ENCODE measurements at regions not wholly inside any gene's neighbourhood (a gene's known extent, or its start where the extent isn't known, plus 50 kb on each side); places are given as distances from the start of the nearest gene placed in this dataset.

DNA sequence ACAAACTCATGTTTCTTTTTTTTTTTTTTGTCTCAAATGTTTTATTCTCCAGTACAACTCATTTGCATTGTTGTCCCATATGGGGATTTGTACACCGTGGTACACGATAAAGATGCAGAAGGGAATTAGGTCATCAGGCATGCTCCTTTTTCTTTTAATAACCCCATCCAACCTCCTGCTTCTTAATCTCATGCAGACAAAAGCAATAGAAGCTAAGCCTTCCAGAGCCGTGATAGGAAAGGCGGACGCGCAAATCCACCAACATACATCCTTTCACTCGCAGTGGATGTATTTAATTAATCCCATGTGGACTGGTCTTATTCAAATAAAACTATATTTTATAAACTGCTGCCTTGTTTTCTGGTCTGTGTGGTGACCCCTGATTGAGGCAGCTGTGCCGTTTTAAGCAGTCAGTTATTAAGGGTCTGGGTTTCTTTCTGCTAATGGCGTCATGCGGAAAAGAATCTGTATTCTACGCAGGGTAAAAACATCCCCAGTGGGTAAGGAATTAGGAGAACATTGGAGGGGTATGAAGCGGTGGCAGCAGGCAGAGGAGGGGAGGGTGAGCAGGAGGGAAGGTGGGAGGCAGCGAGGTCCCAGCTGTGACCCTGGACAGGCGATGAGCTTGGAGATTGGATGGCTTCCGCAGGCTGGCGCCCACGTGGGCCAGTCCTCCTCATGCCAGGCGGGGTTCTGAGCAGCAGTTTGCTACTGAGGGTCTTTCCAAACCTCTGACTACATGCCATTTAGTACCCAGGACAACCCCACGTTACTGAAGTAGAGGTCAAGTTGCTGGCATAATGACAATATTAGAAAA, 172.8 kb downstream of the LINC00237 start:
- DNase-seq = no peak

DNA sequence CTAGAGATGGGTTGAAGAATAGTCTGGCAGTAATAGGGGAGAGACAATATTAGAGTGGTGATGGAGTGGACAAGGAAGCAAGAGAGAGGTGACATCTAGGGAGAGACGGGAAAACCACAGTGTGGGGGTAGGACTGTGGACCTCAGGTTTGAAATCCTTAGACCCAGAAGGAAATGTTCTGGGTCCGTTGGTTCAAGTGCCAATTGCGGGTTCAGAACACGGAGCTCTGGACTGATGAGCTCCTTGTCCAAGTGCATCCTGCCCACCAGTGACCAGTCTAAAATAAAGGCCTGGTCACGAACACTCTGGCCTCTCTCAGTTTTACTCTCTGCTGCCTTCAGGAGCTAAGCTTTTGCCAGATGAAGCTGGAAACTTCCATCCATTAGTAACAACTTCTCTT, 174.0 kb downstream of the LINC00237 start:
- DNase-seq = no peak

DNA sequence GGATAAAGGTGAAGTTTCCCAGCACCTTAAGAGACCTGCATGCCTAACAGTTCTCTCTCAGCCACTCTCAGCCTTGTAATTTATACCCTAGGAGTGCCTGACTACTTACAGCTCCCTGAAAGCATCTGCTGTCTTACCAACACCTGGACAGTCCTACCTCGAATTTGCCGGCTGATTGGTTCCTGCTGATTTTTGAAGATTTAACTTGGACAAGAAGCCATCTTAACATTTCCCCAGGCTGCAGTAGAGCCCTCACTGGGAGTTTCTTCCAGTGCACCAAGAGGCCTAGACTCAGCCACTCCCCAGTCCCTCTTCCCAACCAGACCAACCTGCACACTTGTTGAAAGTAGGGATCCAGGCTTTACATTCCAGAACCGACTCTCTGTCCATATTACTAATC, 174.5 kb downstream of the LINC00237 start:
- DNase-seq = no peak

DNA sequence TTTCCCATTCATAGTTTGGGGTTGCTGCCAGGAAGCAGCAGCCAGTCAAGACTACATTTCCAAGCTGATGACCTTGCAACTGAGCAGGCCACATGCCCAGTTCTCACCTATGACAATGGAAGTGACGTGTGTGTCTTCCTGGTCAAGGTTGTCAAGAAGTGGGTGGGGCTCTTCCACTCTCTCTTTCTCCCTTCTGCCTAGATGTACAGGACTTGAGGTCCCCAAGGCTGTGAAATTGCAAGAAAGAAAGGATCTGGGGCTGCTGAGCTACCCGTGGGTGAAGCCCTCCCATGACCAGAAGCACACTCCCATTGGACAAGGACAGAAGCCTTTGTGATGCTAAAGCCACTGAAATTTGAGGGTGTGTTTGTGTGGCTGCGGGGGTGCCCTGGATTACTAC, 175.1 kb downstream of the LINC00237 start:
- DNase-seq = no peak

DNA sequence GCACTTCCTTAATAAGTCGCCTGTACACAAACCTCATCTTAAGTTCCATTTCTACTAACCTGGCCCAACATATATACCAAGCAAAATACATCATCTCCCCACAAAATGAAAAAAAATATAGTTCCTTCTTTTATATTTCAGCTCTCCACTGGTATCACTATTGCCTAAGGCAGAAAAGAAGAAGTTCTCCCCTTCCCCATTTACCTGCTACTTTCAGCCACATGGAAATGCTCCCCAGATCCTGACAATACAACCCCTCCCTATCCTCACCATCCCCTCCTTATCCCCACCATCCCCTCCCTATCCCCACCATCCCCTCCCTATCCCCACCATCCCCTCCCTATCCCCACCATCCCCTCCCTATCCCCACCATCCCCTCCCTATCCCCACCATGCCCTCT, 175.7 kb downstream of the LINC00237 start:
- no peak for DNase-seq

DNA sequence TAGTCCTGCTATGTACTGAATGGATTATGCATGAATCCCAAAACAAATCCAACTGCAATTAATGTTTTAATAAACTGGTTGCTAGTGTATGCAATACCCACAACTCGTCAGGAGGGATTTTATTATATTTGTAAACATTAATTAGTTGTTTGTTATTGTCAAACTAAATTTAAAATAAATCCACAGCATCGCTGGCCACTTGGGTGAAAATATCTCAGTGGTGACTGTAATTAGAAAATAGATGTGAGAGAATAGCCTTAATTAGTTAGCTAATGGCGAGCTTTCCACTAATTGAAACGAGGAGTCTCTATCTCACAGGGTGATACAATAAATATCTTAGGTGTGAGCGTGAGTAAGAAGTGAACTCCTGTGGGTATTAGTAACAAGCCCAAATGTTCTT, 176.8 kb downstream of the LINC00237 start:
- no peak for DNase-seq

DNA sequence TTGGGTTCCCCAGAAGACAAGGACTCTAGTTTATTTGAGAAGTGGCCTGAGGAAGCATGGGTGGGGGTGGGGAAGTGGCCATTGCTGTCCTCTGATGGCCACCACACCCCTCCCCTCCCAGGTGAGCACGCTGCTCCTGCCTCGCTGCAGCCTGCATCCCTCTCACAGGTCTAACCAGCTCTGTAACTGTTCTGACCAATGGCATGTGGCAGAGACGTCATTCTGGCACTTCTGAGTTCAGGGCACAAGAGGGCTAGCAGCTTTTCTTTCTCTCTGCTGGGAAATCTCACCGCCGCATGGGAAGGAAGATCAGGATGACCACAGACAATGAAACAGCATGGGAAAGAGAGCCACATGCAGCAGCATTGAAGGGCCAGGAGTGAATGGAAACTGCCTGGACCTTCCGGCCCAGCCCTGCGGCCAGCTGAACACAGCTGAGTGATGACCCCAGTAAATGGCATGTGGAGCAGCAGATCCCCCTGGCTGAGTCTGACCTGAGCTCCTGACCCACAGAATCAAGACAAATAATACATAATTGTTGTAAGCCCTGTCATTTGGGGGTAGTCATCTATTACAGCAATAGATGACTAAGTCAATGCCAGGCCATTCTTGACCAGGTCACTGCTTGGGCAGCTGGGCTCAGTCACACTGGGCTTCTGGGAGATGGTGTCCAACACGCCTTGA, 179.8 kb downstream of the LINC00237 start:
- no peak for DNase-seq

DNA sequence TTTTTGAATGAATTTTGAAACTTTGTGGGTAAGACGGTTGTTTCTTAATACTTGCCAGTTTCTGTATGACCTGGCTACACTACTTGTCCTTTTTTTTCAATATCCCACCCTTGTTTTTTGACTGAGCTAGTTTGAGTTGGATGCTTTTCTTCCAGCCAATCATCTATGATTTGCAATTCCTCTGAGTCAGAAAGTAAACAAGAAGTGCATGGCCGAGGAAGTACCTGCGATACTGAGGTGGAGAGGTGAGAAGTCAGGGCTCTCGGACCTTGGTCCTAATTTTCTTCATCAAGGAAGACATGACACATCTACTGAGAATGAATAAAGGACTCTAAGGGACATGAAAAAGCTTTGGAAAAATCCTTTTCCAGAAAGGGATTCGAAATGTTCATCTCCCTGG, 185.7 kb downstream of the LINC00237 start:
- DNase-seq = no peak

DNA sequence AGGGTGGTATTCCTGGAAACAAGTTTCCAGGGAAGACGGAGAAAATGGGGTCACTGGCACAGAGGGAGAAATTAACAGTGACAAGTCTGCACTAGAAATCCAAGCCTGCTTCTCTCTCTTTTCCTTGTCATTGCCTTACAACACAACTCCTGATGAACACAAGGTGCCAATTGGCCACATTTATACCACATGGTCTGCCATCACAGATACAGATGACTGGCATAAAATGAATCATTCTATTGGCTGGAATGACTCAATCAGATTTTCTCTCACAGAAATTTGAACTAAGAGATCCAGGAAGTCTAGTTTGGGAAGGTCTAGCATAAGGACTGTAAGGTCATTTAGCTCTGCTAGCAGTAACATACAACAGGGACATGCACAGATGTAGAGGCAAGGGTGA, 190.3 kb downstream of the LINC00237 start:
- DNase-seq = no peak

DNA sequence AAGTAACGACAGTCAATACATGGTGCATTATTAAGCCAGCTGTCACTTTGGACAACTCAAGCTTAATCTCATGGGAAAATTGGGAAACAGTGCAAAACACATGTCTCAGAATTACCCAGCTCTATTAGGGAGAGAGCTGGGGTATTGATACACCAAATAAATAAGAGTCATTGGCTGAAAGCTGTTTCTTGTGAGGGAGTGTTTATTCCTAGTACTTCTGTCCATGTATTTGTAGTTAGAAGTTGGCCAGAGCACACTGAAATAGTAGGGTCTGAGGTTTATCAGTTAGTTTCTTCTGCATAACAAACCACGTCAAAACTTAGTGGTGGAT, 192.0 kb upstream of the RALGAPA2 start:
- no peak for DNase-seq

DNA sequence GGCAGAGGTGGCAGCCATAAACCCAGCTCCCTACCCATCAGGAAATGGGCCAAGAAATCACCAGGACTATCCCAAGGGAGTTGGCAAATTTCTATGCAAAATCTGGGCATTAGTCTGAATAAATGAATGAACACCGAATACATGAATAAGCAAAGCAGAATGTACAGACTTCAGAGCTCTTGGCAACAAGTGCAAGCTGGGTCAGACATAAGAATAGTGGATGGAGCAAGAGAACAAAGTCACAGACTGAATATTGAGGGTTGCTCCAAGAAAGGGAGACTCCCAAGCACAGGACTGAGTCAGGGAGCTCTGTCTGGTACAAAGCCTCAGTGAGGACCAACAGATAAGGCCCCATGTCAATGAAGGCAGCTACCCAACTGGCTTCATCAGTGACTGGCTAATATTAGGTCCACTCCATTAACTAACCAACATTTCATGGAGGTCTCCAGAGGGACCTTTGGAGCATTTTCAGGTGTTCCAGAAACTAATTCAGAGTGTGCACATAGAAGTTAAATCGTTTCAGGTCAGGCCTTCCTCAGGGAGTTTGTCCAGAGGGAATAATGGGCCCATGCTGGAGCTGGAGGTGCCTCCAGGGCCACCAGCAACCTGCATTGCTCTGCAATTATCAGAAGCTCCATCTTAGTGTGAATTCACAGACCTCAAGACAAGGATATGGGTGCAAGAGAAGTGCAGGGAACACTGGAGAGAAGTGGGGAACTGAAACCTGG, 191.5 kb upstream of the RALGAPA2 start:
- DNase-seq = no peak

DNA sequence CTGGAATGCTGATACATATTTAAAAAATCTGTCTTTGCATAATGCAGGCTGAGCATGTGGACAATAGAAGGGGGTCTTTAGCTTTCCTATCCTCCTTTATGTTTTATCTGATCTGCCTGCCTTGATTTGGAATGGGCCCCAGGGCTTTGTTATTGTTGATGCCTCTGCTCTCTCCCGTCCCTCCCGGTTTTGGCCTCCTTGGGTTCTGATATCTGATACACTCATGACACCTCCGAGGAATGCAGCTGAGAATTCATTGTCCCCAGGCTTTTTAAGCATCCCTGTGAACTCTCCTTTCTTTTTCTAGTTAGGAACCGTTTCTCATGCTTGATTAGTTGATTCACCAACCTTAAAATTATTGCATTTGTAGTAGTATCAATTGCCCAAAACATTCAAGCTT, 185.5 kb upstream of the RALGAPA2 start:
- DNase-seq = no peak

DNA sequence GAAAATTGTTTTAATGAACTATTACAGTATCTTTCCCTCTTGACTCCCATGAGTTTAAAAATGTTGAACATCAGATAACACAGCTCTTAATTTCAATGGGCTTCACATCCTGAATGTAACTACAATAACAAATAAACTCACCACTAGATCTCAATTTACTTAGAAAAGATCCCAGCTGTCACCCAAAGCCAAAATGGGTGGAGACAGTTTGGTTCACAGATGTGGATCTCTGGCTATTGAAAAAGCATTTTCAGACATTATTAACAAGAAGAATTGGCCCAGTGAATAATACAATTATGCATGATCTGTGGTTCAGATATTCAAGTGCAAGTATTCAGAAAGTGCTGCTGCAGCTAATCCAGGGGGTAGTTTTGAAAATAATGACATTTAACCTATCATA, 184.7 kb upstream of the RALGAPA2 start:
- no peak for DNase-seq

DNA sequence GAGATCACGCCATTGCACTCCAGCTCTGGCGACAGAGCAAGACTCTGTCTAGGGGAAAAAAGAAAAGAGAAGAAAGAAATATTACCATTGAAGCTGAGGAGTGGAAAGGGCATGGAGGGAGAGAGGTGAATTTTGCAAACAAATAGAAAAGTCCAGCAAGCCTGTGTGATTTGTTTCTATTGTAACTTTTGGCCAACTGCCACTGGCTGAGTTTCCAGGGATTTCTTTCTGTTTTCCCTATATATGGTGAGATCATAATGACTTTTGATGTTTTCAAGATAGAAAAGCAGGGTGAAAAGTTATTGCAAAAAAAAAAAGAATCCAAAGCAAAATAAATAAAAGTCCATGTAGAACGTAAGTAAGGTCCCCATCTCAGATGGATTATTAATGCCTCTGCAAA, 184.2 kb upstream of the RALGAPA2 start:
- DNase-seq = no peak

DNA sequence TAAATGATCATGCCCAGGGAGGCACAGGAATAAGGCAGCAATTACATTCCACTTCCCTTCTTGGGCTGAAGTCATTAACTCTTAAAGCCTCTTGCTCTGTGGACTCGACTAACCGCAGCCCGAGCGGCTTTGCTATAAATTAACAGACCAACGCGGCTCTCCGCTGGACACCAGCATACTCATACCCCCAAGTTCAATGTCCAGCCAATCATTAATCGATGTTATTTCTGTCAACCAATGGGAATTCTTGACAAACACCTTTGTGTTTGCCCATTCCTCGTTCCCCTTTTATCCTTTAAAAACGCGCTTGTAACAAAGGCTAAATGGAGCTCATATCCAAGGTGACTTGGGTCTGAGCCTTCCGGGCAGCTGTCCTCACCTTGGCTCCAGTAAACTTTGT, 183.1 kb upstream of the RALGAPA2 start:
- no peak for DNase-seq

DNA sequence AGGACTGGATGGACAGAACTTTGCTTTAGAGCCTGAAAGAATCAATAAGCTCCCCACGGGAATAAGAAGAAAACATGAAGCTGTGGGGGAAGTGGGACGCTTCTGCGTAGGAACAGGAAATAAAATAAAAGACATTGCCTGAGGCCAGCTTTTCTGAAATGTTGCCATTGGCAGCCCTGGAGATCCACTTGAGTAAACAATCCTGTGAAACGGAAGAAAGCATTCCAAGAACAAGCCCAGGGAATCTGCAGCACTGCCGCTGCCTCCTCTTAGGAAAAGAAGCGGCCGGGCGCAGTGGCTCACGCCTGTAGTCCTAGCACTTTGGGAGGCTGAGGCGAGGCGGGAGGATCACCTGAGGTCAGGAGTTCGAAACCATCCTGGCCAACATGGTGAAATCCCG, 182.3 kb upstream of the RALGAPA2 start:
- DNase-seq = no peak

DNA sequence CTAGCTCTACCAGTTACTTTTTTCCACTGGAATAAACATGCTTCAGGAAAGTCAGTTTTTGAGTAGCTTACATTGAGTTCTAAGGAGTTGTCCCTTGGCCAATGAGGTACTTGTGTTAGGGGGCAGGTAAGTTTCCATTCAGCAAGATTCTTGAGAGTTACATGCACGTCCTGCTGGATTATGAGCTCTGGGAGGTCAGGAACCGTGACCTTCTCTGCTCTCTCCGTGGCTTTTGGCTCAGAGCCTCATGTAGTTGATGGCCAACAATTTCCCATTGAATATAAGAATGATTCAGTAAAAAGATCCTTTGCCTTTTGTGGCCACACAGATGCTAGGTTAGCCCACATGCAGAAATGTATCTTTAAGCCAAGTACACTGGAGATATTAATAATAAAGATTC, 181.8 kb upstream of the RALGAPA2 start:
- no peak for DNase-seq

DNA sequence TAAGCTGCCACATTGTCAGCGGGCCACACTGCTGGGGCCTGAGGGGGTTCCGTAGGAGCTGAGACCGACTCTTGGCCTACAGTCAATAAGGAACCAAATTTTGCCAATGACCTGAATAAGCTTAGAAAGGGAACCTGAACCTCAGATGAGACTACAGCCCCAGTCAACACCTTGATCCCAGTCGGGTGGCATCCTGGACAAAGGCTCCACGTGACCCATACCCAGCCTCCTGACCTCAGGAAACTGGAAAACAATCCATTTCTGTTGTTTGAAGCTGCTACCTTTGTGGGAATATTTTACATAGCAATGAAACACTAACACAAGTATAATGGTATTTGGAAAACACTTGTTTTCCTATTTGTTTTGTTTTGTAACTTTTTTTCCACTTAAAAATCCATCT, 179.9 kb upstream of the RALGAPA2 start:
- no peak for DNase-seq

DNA sequence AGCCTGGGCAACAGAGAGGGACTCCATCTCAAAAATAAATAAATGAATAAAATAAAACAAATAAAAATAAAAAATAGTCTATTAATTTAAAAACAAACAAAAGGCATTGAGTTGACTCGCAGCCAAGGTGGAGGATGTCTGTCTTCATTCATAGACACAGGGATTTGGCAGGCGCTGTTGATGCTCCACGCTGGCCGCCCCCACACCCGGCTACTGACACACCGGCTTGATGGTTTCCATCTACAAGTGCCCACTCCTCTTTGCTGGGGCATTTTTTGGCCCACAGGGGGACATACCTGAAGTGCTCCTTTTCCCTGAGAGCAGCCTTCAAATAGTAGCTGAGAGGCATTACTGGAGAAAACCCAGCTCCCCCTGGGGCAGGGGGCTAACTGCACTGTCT, 178.3 kb upstream of the RALGAPA2 start:
- DNase-seq = no peak

DNA sequence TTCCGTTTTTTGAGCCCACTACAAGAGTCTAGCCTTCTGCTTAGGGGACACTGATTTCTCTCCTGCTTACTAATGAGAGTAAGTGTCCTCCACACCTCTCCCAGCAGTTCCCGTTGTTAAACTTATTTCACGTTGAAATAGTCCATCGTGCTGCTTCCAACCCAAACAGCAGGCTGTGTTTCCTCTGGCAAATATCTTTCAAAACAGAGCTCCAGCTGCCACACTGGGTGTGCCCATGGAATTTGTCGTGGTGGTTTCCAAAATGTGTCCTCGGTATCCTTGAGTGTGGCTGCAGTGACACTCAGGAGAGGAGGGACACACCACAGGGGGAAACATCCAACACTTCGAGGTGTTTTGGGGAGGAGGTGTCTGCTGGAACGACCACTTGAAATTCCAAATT, 176.5 kb upstream of the RALGAPA2 start:
- DNase-seq = no peak

DNA sequence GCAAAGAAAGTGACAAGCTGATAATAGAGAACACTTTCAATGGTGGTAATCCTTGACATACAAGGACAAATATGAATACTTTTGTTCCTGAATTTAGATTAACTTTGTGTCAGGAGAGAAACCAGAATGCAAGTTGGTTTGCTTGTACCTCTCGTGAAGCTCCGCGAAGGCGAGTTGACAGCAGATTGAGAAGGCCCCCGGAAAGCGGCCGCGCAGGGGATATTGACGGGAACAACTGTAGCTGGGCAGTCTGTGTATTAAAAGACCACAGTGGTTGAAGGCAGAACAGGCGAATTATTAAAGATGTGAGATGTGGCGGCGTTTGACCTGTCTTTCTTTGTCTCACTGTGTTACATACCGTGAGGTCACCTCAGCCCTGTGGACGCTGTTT, 175.8 kb upstream of the RALGAPA2 start:
- DNase-seq = no peak

DNA sequence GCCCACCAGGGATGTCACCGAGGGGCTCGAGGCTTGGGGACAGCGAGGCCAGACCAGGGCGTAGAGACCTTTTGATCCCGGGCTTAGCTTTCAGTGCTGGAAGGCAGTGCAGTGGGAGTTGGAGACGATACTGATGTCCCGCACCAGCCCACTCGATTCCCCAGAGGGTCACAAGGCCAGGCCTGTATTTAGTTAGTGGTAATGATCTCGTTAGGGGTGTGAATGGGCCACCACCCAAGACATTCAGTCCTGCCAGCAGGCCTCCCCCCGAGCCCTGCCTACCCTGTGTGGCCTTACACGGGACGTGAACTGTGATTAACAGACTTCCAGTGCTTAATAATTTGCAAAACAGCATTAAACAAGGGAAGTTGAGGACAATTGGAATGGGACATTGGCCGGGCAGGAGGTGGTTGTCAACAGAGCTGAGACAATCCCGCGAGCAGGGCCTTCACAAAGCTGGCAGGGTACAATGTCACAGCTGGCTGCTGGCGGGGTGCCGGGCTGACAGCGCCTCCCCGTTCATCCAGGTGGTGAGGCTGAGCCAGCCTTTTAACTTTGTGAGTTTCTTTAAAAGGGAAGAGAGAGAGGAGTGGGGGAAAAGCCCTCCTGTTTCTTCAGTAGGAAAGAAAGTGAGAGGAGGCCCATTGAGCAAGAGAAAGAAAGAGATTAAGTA, 175.3 kb upstream of the RALGAPA2 start:
- no peak for DNase-seq

DNA sequence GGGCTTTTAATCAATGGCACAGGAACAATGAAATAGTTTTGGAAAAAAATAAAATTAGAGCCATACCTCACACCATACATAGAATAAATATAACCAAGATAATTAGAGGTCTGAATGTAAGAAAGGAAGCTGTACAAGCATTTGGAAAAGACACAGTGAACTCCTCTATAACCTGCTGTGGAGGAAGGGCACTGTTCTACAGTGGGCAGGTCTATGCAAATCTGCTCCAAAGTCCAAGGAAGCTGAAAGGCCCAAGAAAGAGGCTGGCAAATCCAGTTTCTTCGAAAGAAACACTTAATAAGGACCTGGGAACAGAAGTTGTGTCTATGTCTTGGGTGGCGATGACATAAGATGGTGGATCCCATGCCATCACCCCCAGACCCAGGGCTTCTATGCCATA, 169.4 kb upstream of the RALGAPA2 start:
- no peak for DNase-seq

DNA sequence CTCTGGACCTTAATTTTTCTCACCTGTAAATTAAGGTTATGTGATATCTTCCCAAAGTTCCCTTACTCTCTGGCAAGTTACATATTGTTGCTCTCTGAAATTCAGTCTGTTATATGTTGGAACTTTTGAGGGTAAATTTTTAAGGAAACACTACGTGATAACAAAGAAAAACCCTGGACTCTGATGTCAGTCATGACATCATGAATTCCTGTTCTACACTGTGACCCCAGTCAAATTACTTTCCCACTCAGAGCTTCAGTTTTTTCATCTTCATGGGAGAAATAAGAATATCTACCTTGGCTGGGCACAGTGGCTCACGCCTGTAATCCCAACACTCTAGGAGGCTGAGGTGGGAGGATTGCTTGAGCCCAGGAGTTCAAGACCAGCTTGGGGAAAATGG, 164.6 kb upstream of the RALGAPA2 start:
- no peak for DNase-seq

Measured in Kasumi-1 (cell line).